Skeletal muscle cell (primary cell): ENCODE measurements at regions not wholly inside any gene's neighbourhood (a gene's known extent, or its start where the extent isn't known, plus 50 kb on each side); places are given as distances from the start of the nearest gene placed in this dataset.
A peak's percentile ranks its signal among the peaks of the same experiment; 100 is the strongest.
"Not testable (repeated sequence)": the region's sequence is repeated elsewhere in the genome, so short reads cannot be mapped to it uniquely, and the experiment has no call there.

Experiments used
- DNase-seq: peaks from one replicate; pipeline ENCODE4 v3.0.0-alpha.2; 2010; ENCODE audit warnings: low read depth
- H3K4me3 ChIP-seq: 2 replicates; pipeline ENCODE4 v1.5.1; 2011; ENCODE audit warnings: low read depth, mild to moderate bottlenecking, control low read depth, low read length, moderate library complexity

GRCh38 chr4:12123707-12124106 lies 695.0 kb upstream of the HS3ST1 start:
- no peak overlapping the region for H3K4me3 ChIP-seq
- no peak for DNase-seq

GRCh38 chr4:12122316-12122715 lies 693.6 kb upstream of the HS3ST1 start:
- H3K4me3 ChIP-seq: no peak overlapping the region

GRCh38 chr4:12120968-12121367 lies 692.3 kb upstream of the HS3ST1 start:
- no peak overlapping the region for H3K4me3 ChIP-seq
- DNase-seq: no peak

More at GRCh38 chr4:12122316-12122715, 693.6 kb upstream of the HS3ST1 start:
- no peak for DNase-seq

GRCh38 chr4:12118651-12119213 lies 690.0 kb upstream of the HS3ST1 start:
- DNase-seq: peak; percentile 4
- no peak overlapping the region for H3K4me3 ChIP-seq

- DNase-seq: no peak
Observed at GRCh38 chr4:12116009-12116552, 687.4 kb upstream of the HS3ST1 start.

GRCh38 chr4:12110627-12111026 lies 681.9 kb upstream of the HS3ST1 start:
- no peak overlapping the region for H3K4me3 ChIP-seq

More at GRCh38 chr4:12116009-12116552, 687.4 kb upstream of the HS3ST1 start:
- no peak overlapping the region for H3K4me3 ChIP-seq

GRCh38 chr4:12109056-12109455 lies 680.4 kb upstream of the HS3ST1 start:
- DNase-seq, H3K4me3 ChIP-seq: not testable (repeated sequence)

More at GRCh38 chr4:12110627-12111026, 681.9 kb upstream of the HS3ST1 start:
- no peak for DNase-seq

GRCh38 chr4:12105519-12105918 lies 676.8 kb upstream of the HS3ST1 start:
- H3K4me3 ChIP-seq: no peak overlapping the region
- no peak for DNase-seq

- H3K4me3 ChIP-seq: not testable (repeated sequence)
Observed at GRCh38 chr4:12089920-12090319, 661.2 kb upstream of the HS3ST1 start.

GRCh38 chr4:12084690-12085089 lies 656.0 kb upstream of the HS3ST1 start:
- no peak for DNase-seq
- no peak overlapping the region for H3K4me3 ChIP-seq

More at GRCh38 chr4:12089920-12090319, 661.2 kb upstream of the HS3ST1 start:
- DNase-seq: not testable (repeated sequence)

GRCh38 chr4:12071316-12071715 lies 642.6 kb upstream of the HS3ST1 start:
- DNase-seq: no peak
- H3K4me3 ChIP-seq: no peak overlapping the region

GRCh38 chr4:12053966-12054365 lies 625.3 kb upstream of the HS3ST1 start:
- DNase-seq: no peak
- no peak overlapping the region for H3K4me3 ChIP-seq

- no peak for DNase-seq
- H3K4me3 ChIP-seq: no peak overlapping the region
Observed at GRCh38 chr4:12053556-12053955, 624.9 kb upstream of the HS3ST1 start.

- no peak overlapping the region for H3K4me3 ChIP-seq
- DNase-seq: no peak
Observed at GRCh38 chr4:12050357-12050756, 621.7 kb upstream of the HS3ST1 start.

GRCh38 chr4:12042818-12043217 lies 614.1 kb upstream of the HS3ST1 start:
- no peak for DNase-seq

GRCh38 chr4:12041828-12042227 lies 613.1 kb upstream of the HS3ST1 start:
- no peak overlapping the region for H3K4me3 ChIP-seq
- no peak for DNase-seq

More at GRCh38 chr4:12042818-12043217, 614.1 kb upstream of the HS3ST1 start:
- no peak overlapping the region for H3K4me3 ChIP-seq

- no peak for DNase-seq
- H3K4me3 ChIP-seq: no peak overlapping the region
Observed at GRCh38 chr4:12036450-12036849, 607.8 kb upstream of the HS3ST1 start.

- no peak for DNase-seq
- no peak overlapping the region for H3K4me3 ChIP-seq
Observed at GRCh38 chr4:12028258-12028657, 599.6 kb upstream of the HS3ST1 start.

- no peak for DNase-seq
- H3K4me3 ChIP-seq: no peak overlapping the region
Observed at GRCh38 chr4:12022409-12022808, 593.7 kb upstream of the HS3ST1 start.

GRCh38 chr4:12016729-12017128 lies 588.0 kb upstream of the HS3ST1 start:
- H3K4me3 ChIP-seq: no peak overlapping the region
- DNase-seq: no peak

- H3K4me3 ChIP-seq: no peak overlapping the region
- no peak for DNase-seq
Observed at GRCh38 chr4:12005471-12005870, 576.8 kb upstream of the HS3ST1 start.
